Osteoblast (primary cell): ENCODE measurements at regions not wholly inside any gene's neighbourhood (a gene's known extent, or its start where the extent isn't known, plus 50 kb on each side); places are given as distances from the start of the nearest gene placed in this dataset.
"Not testable (repeated sequence)": the region's sequence is repeated elsewhere in the genome, so short reads cannot be mapped to it uniquely, and the experiment has no call there.

ENCODE experiments used
- DNase-seq: peaks from one replicate; pipeline ENCODE4 v3.0.0; 2011; ENCODE audit warnings: low spot score, mixed read lengths; ENCODE audit not compliant: insufficient read length; ENCODE audit errors: missing footprints
- H2AFZ ChIP-seq: 2 replicates; pipeline ENCODE4 v1.6.0; 2011; ENCODE audit warnings: mild to moderate bottlenecking, low read length
- H3K27ac ChIP-seq: 2 replicates; pipeline ENCODE4 v1.5.1; 2011; ENCODE audit warnings: mild to moderate bottlenecking, low read depth, low read length, moderate library complexity
- H3K27me3 ChIP-seq: 2 replicates; pipeline ENCODE4 v1.6.0; 2012; ENCODE audit warnings: mild to moderate bottlenecking, control low read depth, inconsistent platforms, low read length, moderate library complexity; ENCODE audit not compliant: insufficient read depth
- H3K36me3 ChIP-seq: 2 replicates; pipeline ENCODE4 v1.5.1; 2011; ENCODE audit warnings: mild to moderate bottlenecking, low read length, control low read depth, moderate library complexity; ENCODE audit not compliant: insufficient read depth
- H3K4me1 ChIP-seq: 2 replicates; pipeline ENCODE4 v1.5.1; 2011; ENCODE audit warnings: mild to moderate bottlenecking, low read length, control low read depth, moderate library complexity; ENCODE audit not compliant: insufficient read depth
- H3K4me2 ChIP-seq: 2 replicates; pipeline ENCODE4 v1.6.0; 2011; ENCODE audit warnings: mild to moderate bottlenecking, low read length; ENCODE audit not compliant: insufficient read depth
- H3K4me3 ChIP-seq: fragments of 200-600 bp; sonication (generic); 3 replicates; pipeline ENCODE4 v1.5.1; 2012; ENCODE audit warnings: mild to moderate bottlenecking, low read length, inconsistent platforms; ENCODE audit not compliant: insufficient read depth
- H3K79me2 ChIP-seq: 2 replicates; pipeline ENCODE4 v1.6.0; 2012; ENCODE audit warnings: mild to moderate bottlenecking, low read length, control low read depth, inconsistent platforms; ENCODE audit not compliant: insufficient read depth
- H3K9me3 ChIP-seq: 2 replicates; pipeline ENCODE4 v1.5.1; 2011; ENCODE audit warnings: low read depth, low read length, control low read depth
- H4K20me1 ChIP-seq: 2 replicates; pipeline ENCODE4 v1.6.0; 2012; ENCODE audit warnings: mild to moderate bottlenecking, low read length, control low read depth; ENCODE audit not compliant: insufficient read depth
- TF ChIP-seq, protein P1 (sequence below): IDR thresholded peaks from 2 replicates; pipeline ENCODE4 v1.5.1; 2011; ENCODE audit warnings: mild to moderate bottlenecking, low read depth, low read length, moderate library complexity; ENCODE audit errors: extremely low read depth

DNA sequence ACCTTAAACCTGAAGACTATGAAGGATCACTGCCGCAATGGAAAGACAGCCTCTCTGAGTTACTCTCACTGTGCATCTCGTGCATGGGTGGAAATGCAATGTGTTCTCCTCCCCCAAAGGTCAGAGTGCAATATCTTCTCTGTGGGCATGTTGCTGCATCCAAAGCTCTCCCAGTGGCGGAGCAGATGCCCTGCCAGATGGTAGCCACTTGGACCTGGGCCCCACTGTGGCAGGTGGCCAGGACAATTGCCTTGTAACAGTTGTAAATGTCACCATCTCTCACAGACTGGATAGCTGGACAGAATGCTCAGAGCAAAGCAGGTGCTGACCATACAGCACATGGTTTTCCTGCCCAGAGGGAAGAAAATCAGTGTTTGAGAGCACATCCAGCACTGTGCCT is 542.0 kb downstream of the FAM181B start:
- Histone ChIP-seq H3K4me2 (no peak overlapping the region), H3K79me2 (no peaks in the 10 kb centered on the region), H3K27me3 (no peaks in the 10 kb centered on the region), H3K4me3 (no peak overlapping the region), H3K27ac (no peak overlapping the region), H2AFZ (no peak overlapping the region), H4K20me1 (no peaks in the 10 kb centered on the region), H3K36me3 (no peaks in the 10 kb centered on the region), H3K4me1 (no peaks in the 10 kb centered on the region), H3K9me3 (no peaks in the 10 kb centered on the region)
- TF ChIP-seq, protein P1, sequence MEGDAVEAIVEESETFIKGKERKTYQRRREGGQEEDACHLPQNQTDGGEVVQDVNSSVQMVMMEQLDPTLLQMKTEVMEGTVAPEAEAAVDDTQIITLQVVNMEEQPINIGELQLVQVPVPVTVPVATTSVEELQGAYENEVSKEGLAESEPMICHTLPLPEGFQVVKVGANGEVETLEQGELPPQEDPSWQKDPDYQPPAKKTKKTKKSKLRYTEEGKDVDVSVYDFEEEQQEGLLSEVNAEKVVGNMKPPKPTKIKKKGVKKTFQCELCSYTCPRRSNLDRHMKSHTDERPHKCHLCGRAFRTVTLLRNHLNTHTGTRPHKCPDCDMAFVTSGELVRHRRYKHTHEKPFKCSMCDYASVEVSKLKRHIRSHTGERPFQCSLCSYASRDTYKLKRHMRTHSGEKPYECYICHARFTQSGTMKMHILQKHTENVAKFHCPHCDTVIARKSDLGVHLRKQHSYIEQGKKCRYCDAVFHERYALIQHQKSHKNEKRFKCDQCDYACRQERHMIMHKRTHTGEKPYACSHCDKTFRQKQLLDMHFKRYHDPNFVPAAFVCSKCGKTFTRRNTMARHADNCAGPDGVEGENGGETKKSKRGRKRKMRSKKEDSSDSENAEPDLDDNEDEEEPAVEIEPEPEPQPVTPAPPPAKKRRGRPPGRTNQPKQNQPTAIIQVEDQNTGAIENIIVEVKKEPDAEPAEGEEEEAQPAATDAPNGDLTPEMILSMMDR, result no peak
- DNase-seq, result no peak

DNA sequence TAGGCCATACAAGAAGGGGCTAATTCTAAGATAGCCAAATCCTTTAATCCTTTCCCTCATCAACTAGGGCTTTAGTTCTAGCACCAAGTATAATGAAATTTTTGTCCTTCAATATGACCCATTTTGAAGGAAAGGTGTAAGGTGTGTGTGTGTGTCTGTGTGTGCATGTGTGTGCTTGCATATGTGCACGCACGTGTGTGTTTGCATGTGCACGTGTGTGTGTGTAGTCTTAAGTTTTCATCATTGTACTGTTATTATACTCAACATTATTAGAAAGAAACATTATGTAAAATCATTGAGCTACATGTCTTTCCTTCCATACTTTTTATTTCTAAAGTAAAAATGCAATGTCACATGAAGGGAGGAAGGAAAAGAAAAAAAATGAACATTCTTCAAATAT is 547.7 kb downstream of the FAM181B start:
- H3K79me2 ChIP-seq, result no peaks in the 10 kb centered on the region
- no peak overlapping the region for H3K27ac ChIP-seq
- H3K4me1 ChIP-seq, result no peaks in the 10 kb centered on the region
- H2AFZ ChIP-seq, result no peak overlapping the region
- no peaks in the 10 kb centered on the region for H3K27me3 ChIP-seq
- no peaks in the 10 kb centered on the region for H3K9me3 ChIP-seq
- TF ChIP-seq, protein P1, result no peak
- DNase-seq, result no peak
- H3K4me2 ChIP-seq, result no peak overlapping the region
- no peaks in the 10 kb centered on the region for H3K36me3 ChIP-seq
- H3K4me3 ChIP-seq, result no peak overlapping the region
- no peaks in the 10 kb centered on the region for H4K20me1 ChIP-seq

DNA sequence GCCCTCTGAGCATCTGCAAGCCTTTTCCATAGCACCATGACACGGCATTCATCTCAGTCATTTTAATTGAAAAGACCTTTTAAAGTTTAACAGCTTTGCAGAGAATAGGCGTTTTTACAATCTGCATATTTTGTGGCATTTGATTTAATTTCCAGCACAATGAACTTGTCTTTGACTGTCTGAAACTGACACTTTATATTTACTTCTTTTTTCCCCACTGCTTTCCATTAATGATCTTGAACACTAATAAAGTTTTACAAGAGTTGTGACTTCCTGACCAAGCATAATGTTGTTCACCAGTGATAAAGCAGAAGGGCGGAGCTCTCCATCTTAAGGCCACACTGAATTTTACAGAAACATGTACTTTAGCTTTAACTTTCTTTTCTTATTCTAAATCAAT is 548.7 kb downstream of the FAM181B start:
- Histone ChIP-seq H3K4me3 (no peak overlapping the region), H2AFZ (no peak overlapping the region), H3K36me3 (no peaks in the 10 kb centered on the region), H3K79me2 (no peaks in the 10 kb centered on the region), H3K4me1 (no peaks in the 10 kb centered on the region), H3K4me2 (no peak overlapping the region), H3K9me3 (no peaks in the 10 kb centered on the region), H4K20me1 (no peaks in the 10 kb centered on the region), H3K27me3 (no peaks in the 10 kb centered on the region), H3K27ac (no peak overlapping the region)
- TF ChIP-seq, protein P1, result no peak
- no peak for DNase-seq

DNA sequence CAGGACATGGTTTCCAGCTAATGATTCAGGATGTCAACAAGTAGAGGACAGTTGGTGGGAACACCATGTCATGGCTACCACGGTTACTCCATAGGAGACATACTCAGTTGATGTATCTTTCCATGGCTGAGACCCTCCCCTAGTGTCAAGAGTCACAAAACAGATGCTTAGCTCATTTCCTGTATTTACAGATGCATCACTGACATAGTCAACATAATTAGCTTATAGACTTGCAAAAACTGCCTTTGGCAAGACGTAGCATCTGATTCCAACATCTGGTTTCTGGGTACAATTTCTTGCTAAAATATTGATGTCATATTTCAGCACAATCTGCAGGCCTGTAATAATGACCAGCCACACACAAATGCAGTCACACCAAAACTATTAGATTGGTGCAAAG is 550.3 kb downstream of the FAM181B start:
- H4K20me1 ChIP-seq, result no peaks in the 10 kb centered on the region
- H3K27me3 ChIP-seq, result no peaks in the 10 kb centered on the region
- H3K4me1 ChIP-seq, result no peaks in the 10 kb centered on the region
- H3K4me2 ChIP-seq, result no peak overlapping the region
- H2AFZ ChIP-seq, result no peak overlapping the region
- no peak overlapping the region for H3K27ac ChIP-seq
- no peaks in the 10 kb centered on the region for H3K36me3 ChIP-seq
- TF ChIP-seq, protein P1, result no peak
- H3K9me3 ChIP-seq, result peaks cover 2% of the 10 kb centered on the region
- no peak overlapping the region for H3K4me3 ChIP-seq
- no peaks in the 10 kb centered on the region for H3K79me2 ChIP-seq
- DNase-seq, result no peak

DNA sequence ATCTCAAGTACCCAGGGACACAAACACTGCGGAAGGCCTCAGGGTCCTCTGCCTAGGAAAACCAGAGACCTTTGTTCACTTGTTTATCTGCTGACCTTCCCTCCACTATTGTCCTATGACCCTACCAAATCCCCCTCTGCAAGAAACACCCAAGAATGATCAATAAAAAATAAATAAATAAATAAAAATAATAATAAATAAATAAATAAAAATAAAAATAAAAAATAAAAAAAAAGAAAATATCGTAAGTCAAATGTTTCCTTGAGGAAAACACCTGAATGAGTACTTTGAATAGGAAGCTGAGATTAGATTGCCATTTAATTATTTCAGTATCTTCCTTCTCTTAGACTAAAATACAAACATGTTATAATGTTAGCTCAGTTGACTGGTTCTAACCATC is 551.0 kb downstream of the FAM181B start:
- H3K27me3 ChIP-seq, H3K36me3 ChIP-seq, H3K27ac ChIP-seq, H2AFZ ChIP-seq, H4K20me1 ChIP-seq, DNase-seq, H3K4me1 ChIP-seq, H3K4me3 ChIP-seq, H3K4me2 ChIP-seq, H3K9me3 ChIP-seq, H3K79me2 ChIP-seq: not testable (repeated sequence)

DNA sequence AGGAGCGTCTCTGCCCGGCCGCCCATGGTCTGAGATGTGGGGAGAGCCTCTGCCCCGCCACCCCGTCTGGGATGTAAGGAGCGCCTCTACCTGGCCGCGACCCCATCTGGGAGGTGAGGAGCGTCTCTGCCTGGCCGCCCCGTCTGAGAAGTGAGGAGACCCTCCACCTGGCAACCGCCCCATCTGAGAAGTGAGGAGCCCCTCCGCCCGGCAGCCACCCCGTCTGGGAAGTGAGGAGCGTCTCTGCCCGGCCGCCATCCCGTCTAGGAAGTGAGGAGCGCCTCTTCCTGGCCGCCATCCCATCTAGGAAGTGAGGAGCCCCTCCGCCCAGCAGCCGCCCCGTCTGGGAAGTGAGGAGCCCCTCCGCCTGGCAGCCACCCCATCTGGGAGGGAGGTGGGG is 551.9 kb downstream of the FAM181B start:
- H3K27ac ChIP-seq, H3K36me3 ChIP-seq, DNase-seq, H2AFZ ChIP-seq, H3K4me1 ChIP-seq, H3K9me3 ChIP-seq, H3K4me2 ChIP-seq, H3K27me3 ChIP-seq, H4K20me1 ChIP-seq, H3K4me3 ChIP-seq, H3K79me2 ChIP-seq: not testable (repeated sequence)
